ENCODE measurements at regions not wholly inside any gene's neighbourhood (a gene's known extent, or its start where the extent isn't known, plus 50 kb on each side); places are given as distances from the start of the nearest gene placed in this dataset.

DNA sequence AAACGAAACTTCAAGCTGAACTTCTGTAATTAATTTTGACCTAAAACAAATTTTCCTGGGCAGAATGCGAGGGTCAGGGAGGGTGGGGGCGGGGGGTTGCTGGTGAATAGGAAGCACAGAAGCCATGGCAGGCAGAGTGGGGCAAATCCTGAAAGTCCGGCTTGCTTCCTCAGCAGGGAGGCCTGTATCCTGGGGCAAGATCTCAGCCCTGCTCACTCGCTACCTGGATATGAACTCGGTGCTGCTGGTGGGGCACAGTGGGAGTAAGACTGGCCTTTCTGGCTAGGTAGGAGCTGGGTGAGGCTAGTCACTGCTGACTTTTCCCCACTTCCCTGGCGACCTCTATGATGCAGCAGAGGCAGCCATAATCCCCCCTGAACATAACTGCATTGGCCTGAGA is 168.9 kb upstream of the CHORDC1 start:
- TF ChIP-seq POLR2AphosphoS5 (IDR thresholded peaks at IDR 0.05): no peak
- TF ChIP-seq, protein P1, sequence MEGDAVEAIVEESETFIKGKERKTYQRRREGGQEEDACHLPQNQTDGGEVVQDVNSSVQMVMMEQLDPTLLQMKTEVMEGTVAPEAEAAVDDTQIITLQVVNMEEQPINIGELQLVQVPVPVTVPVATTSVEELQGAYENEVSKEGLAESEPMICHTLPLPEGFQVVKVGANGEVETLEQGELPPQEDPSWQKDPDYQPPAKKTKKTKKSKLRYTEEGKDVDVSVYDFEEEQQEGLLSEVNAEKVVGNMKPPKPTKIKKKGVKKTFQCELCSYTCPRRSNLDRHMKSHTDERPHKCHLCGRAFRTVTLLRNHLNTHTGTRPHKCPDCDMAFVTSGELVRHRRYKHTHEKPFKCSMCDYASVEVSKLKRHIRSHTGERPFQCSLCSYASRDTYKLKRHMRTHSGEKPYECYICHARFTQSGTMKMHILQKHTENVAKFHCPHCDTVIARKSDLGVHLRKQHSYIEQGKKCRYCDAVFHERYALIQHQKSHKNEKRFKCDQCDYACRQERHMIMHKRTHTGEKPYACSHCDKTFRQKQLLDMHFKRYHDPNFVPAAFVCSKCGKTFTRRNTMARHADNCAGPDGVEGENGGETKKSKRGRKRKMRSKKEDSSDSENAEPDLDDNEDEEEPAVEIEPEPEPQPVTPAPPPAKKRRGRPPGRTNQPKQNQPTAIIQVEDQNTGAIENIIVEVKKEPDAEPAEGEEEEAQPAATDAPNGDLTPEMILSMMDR (IDR thresholded peaks at IDR 0.05): no peak
